ENCODE measurements at regions not wholly inside any gene's neighbourhood (a gene's known extent, or its start where the extent isn't known, plus 50 kb on each side); places are given as distances from the start of the nearest gene placed in this dataset.
"Not testable (repeated sequence)": the region's sequence is repeated elsewhere in the genome, so short reads cannot be mapped to it uniquely, and the experiment has no call there.

GRCh38 chr4:117162976-117163375 is 77.6 kb upstream of the TRAM1L1 start:
- intact Hi-C loops (cut with micrococcal nuclease) = no loop called here

DNA sequence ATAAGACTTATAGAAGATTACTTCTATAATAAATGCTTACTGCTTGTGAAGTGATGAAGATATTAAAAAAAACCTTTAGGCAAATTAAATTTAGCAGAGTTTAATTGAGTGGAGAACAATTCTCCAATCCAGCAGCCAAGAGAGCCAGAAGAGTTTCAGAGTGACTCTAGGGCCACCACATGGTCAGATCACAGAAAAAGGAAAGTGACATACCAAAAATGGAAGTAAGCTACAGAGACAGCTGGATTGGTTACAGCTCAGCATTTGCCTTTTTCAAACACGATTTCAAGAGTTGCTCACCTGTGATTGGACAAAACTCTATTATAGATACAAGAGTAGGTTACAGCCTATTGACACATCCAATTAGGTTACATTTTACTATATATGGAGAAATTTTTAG is 79.0 kb upstream of the TRAM1L1 start:
- H3K27me3 ChIP-seq (ENCODE audit: low read depth) = no peaks in the 10 kb centered on the region
- TF ChIP-seq, protein P1, sequence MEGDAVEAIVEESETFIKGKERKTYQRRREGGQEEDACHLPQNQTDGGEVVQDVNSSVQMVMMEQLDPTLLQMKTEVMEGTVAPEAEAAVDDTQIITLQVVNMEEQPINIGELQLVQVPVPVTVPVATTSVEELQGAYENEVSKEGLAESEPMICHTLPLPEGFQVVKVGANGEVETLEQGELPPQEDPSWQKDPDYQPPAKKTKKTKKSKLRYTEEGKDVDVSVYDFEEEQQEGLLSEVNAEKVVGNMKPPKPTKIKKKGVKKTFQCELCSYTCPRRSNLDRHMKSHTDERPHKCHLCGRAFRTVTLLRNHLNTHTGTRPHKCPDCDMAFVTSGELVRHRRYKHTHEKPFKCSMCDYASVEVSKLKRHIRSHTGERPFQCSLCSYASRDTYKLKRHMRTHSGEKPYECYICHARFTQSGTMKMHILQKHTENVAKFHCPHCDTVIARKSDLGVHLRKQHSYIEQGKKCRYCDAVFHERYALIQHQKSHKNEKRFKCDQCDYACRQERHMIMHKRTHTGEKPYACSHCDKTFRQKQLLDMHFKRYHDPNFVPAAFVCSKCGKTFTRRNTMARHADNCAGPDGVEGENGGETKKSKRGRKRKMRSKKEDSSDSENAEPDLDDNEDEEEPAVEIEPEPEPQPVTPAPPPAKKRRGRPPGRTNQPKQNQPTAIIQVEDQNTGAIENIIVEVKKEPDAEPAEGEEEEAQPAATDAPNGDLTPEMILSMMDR (IDR thresholded peaks at IDR 0.05; ENCODE audit: borderline replicate concordance) = no peak
- H3K4me3 ChIP-seq = no peak overlapping the region
- H3K27ac ChIP-seq (replicated peaks) = no peak overlapping the region
- no peaks in the 10 kb centered on the region for H3K9me3 ChIP-seq (replicated peaks)
- DNase-seq = no peak
- H3K36me3 ChIP-seq = no peaks in the 10 kb centered on the region
- intact Hi-C loops (cut with micrococcal nuclease) = no loop called here
- no peaks in the 10 kb centered on the region for H3K4me1 ChIP-seq

More at GRCh38 chr4:117162976-117163375, 77.6 kb upstream of the TRAM1L1 start:
- H3K4me1 ChIP-seq = no peaks in the 10 kb centered on the region
- TF ChIP-seq, protein P1 (IDR thresholded peaks at IDR 0.05; ENCODE audit: borderline replicate concordance) = no peak
- H3K36me3 ChIP-seq = no peaks in the 10 kb centered on the region
- H3K27ac ChIP-seq (replicated peaks) = no peak overlapping the region
- no peaks in the 10 kb centered on the region for H3K9me3 ChIP-seq (replicated peaks)
- no peak overlapping the region for H3K4me3 ChIP-seq
- no peaks in the 10 kb centered on the region for H3K27me3 ChIP-seq (ENCODE audit: low read depth)
- no peak for DNase-seq

DNA sequence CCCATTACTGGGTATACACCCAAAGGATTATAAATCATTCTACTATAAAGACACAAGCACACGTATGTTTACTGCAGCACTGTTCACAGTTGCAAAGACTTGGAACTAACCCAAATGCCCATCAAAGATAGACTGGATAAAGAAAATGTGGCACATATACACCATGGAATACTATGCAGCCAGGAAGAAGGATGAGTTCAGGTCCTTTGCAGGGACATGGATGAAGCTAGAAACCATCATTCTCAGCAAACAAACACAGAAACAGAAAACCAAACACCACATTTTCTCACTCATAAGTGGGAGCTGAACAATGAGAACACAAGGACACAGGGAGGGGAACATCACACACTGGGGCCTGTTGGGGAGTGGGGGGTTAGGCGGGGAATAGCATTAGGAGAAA is 90.0 kb upstream of the TRAM1L1 start:
- H3K27me3 ChIP-seq (ENCODE audit: low read depth); H3K4me3 ChIP-seq; intact Hi-C loops (cut with micrococcal nuclease); DNase-seq; H3K36me3 ChIP-seq; H3K4me1 ChIP-seq; H3K27ac ChIP-seq (replicated peaks): not testable (repeated sequence)
- H3K9me3 ChIP-seq (replicated peaks) = peaks cover 28% of the 10 kb centered on the region

- intact Hi-C loops (cut with micrococcal nuclease) = no loop called here
- Histone ChIP-seq H3K9me3 (replicated peaks) (peaks cover 8% of the 10 kb centered on the region), H3K4me3 (no peak overlapping the region), H3K27ac (replicated peaks) (no peak overlapping the region), H3K36me3 (no peaks in the 10 kb centered on the region), H3K27me3 (ENCODE audit: low read depth) (no peaks in the 10 kb centered on the region), H3K4me1 (no peaks in the 10 kb centered on the region)
- TF ChIP-seq, protein P1 (IDR thresholded peaks at IDR 0.05; ENCODE audit: borderline replicate concordance) = no peak
- no peak for DNase-seq
Measured at GRCh38 chr4:117203231-117203630, 117.9 kb upstream of the TRAM1L1 start.

DNA sequence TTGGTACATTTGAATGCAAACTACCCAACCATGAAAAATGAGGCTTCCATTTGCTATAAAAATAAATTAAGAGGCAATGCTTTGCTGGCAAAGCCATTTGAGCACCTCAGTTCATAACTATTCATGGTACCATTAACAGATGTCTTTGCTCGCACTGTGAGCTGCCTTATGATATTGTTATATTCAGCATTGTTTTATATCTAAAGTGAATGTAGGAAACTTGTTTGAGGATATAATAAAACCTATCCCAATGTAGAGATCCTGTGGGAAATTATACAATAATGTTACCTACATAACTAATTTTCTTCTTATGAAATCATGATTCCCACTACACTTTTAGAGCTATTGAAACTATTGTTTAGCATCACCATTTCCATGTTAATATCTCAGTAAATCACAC is 125.2 kb upstream of the TRAM1L1 start:
- no peaks in the 10 kb centered on the region for H3K27me3 ChIP-seq (ENCODE audit: low read depth)
- no peak overlapping the region for H3K4me3 ChIP-seq
- no peaks in the 10 kb centered on the region for H3K36me3 ChIP-seq
- no peak for DNase-seq
- no peaks in the 10 kb centered on the region for H3K4me1 ChIP-seq
- TF ChIP-seq, protein P1 (IDR thresholded peaks at IDR 0.05; ENCODE audit: borderline replicate concordance) = no peak
- intact Hi-C loops (cut with micrococcal nuclease) = no loop called here
- H3K9me3 ChIP-seq (replicated peaks) = no peaks in the 10 kb centered on the region
- H3K27ac ChIP-seq (replicated peaks) = no peak overlapping the region

GRCh38 chr4:117224256-117224655 is 138.9 kb upstream of the TRAM1L1 start:
- intact Hi-C loops (cut with micrococcal nuclease) = no loop called here
- DNase-seq = no peak
- H3K4me1 ChIP-seq = no peaks in the 10 kb centered on the region
- no peak overlapping the region for H3K4me3 ChIP-seq
- H3K36me3 ChIP-seq = no peaks in the 10 kb centered on the region
- no peaks in the 10 kb centered on the region for H3K27me3 ChIP-seq (ENCODE audit: low read depth)
- no peak overlapping the region for H3K27ac ChIP-seq (replicated peaks)
- H3K9me3 ChIP-seq (replicated peaks) = no peaks in the 10 kb centered on the region
- TF ChIP-seq, protein P1 (IDR thresholded peaks at IDR 0.05; ENCODE audit: borderline replicate concordance) = no peak
